Muscle layer of duodenum (tissue), 2 donors: ENCODE measurements at regions not wholly inside any gene's neighbourhood (a gene's known extent, or its start where the extent isn't known, plus 50 kb on each side); places are given as distances from the start of the nearest gene placed in this dataset.

Source experiments
- H3K27ac ChIP-seq: one replicate; pipeline ENCODE4 v1.7.0; 2013; ENCODE audit warnings: mild to moderate bottlenecking, low read length
- H3K27me3 ChIP-seq: one replicate; pipeline ENCODE4 v1.7.0; 2013; ENCODE audit warnings: low read depth, mild to moderate bottlenecking, control low read depth, low read length
- H3K36me3 ChIP-seq, 2 donors: one replicate each; pipeline ENCODE4 v1.7.0; 2013; ENCODE audit warnings: low read length in 2 of 2, control low read depth in 1 of 2, mild to moderate bottlenecking in 1 of 2; ENCODE audit not compliant: insufficient read depth in 2 of 2, control insufficient read depth in 1 of 2
- H3K4me1 ChIP-seq, 2 donors: one replicate each; pipeline ENCODE4 v1.7.0; 2013; ENCODE audit warnings: low read length in 2 of 2, mild to moderate bottlenecking in 2 of 2, control low read depth in 1 of 2, moderate library complexity in 1 of 2; ENCODE audit not compliant: insufficient read depth in 2 of 2, control insufficient read depth in 1 of 2
- H3K4me3 ChIP-seq, 2 donors: one replicate each; pipeline ENCODE4 v1.7.0; 2013; ENCODE audit warnings: low read length in 2 of 2, low read depth in 1 of 2, mild to moderate bottlenecking in 1 of 2
- H3K9me3 ChIP-seq, 2 donors: one replicate each; pipeline ENCODE4 v1.7.0; 2013; ENCODE audit warnings: low read length in 2 of 2, control low read depth in 1 of 2, mild to moderate bottlenecking in 1 of 2; ENCODE audit not compliant: control insufficient read depth in 1 of 2
- donor health status: healthy.

GRCh38 chr10:129383651-129384050 is 83.4 kb upstream of the MGMT start:
- Histone ChIP-seq H3K27ac (no peak overlapping the region), H3K4me1 (no peaks in the 10 kb centered on the region), H3K9me3 (no peaks in the 10 kb centered on the region), H3K27me3 (no peaks in the 10 kb centered on the region), H3K36me3 (no peaks in the 10 kb centered on the region), H3K4me3 (no peak overlapping the region)

DNA sequence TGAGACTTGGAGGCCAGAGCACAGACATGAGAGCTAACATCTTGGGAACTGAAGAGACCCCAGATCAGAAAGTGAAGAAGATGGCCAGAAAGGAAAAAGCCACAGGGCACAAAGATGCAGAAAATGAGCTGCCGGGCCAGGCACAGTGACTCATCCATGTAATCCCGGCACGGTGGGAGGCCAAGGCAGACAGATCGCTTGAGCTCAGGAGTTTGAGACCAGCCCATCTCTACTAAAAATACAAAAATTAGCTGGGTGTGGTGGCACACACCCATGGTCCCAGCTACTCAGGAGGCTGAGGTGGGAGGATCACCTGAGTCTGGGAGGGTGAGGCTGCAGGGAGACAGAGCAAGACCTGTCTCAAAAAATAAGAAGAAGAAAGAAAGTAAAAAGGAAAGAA is 81.4 kb upstream of the MGMT start:
- Histone ChIP-seq H3K27me3 (no peaks in the 10 kb centered on the region), H3K9me3 (no peaks in the 10 kb centered on the region), H3K36me3 (no peaks in the 10 kb centered on the region), H3K27ac (no peak overlapping the region), H3K4me1 (no peaks in the 10 kb centered on the region), H3K4me3 (no peak overlapping the region)

DNA sequence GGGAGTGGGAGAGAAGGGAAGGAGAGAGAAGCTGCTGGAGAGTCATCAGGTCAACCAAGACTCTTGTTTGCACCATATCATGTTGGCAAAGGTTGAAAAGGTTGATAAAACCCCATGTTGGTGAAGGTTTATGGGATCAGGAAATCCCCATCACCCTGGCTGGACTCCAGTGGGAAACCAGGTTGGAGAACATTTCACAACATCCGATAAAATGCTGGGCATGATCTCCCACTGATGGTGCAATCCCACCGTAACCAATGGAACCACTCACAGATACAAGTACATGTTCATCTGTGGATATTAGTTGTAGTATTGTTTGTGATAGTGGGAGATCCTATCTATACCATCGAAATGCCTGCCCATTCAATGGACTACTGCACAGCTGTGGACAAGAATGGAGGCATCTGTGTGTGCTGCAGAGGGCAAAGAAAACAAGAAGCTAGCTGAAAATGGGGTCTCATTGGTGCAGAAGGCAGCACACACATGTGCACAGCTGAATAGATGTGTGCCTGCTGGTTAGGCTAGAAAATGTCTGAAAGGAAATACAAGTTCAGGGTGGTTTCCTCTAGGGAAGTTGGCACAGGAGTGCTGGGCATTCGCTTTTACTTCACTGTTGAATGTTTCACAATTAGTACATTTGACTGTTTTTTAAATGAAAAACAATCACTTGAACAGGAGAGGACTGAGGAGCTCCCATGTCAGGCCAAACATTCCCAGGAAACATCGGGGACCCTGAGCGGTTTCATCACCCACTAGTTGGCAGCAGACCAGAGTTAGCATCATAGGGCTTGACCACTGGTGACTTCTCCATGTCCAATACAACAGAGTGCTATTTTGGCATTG is 80.4 kb upstream of the MGMT start:
- Histone ChIP-seq H3K4me1 (no peaks in the 10 kb centered on the region), H3K36me3 (no peaks in the 10 kb centered on the region), H3K4me3 (no peak overlapping the region), H3K27me3 (no peaks in the 10 kb centered on the region), H3K27ac (no peak overlapping the region), H3K9me3 (no peaks in the 10 kb centered on the region)

DNA sequence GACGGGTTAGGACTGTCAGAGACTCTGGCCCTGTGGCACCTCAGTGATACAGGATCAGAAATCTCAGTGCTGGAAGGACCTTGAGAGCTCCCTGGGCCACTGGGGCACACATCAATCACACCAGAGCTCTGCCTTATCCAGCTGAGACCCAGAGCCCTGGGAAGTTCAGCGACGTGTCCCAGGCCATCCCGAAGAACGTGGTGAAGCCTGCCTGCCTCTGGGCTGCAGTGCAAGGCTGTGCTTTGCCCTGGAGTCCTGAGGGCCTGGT is 79.8 kb upstream of the MGMT start:
- no peak overlapping the region for H3K4me3 ChIP-seq
- no peaks in the 10 kb centered on the region for H3K9me3 ChIP-seq
- no peaks in the 10 kb centered on the region for H3K36me3 ChIP-seq
- H3K27ac ChIP-seq = no peak overlapping the region
- no peaks in the 10 kb centered on the region for H3K4me1 ChIP-seq
- no peaks in the 10 kb centered on the region for H3K27me3 ChIP-seq

- H3K4me3 ChIP-seq = no peak overlapping the region
- H3K27ac ChIP-seq = no peak overlapping the region
- H3K4me1 ChIP-seq = no peaks in the 10 kb centered on the region
- H3K36me3 ChIP-seq = no peaks in the 10 kb centered on the region
- no peaks in the 10 kb centered on the region for H3K27me3 ChIP-seq
- no peaks in the 10 kb centered on the region for H3K9me3 ChIP-seq
Observed at GRCh38 chr10:129388435-129388834, 78.6 kb upstream of the MGMT start.

DNA sequence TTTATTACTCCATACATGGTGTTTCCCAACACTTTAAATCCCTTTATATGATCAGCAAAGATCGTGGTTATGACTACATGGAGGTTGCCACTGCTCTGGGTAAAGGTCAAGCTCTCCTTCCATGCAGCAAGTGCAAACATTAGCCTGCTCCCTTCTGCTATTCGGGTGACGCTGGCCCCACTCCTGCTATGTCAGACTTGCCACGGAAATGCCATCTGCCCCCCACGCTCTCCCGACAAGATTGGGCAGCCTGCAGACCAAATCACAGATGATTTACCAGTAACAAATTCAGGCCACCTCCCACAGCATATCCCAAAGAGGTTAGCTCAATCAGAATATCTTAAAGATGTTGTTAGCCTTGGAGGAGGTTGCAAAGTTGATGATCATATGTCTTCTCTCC is 77.8 kb upstream of the MGMT start:
- Histone ChIP-seq H3K27me3 (no peaks in the 10 kb centered on the region), H3K9me3 (no peaks in the 10 kb centered on the region), H3K36me3 (no peaks in the 10 kb centered on the region), H3K4me1 (no peaks in the 10 kb centered on the region), H3K27ac (no peak overlapping the region), H3K4me3 (no peak overlapping the region)

- no peak overlapping the region for H3K4me3 ChIP-seq
Observed at GRCh38 chr10:129390147-129390546, 76.9 kb upstream of the MGMT start.

GRCh38 chr10:129390726-129391125 is 76.3 kb upstream of the MGMT start:
- Histone ChIP-seq H3K9me3 (no peaks in the 10 kb centered on the region), H3K36me3 (no peaks in the 10 kb centered on the region), H3K4me1 (no peaks in the 10 kb centered on the region), H3K4me3 (no peak overlapping the region), H3K27me3 (no peaks in the 10 kb centered on the region), H3K27ac (no peak overlapping the region)

More at GRCh38 chr10:129390147-129390546, 76.9 kb upstream of the MGMT start:
- Histone ChIP-seq H3K27me3 (no peaks in the 10 kb centered on the region), H3K9me3 (no peaks in the 10 kb centered on the region), H3K27ac (no peak overlapping the region), H3K4me1 (no peaks in the 10 kb centered on the region), H3K36me3 (no peaks in the 10 kb centered on the region)

GRCh38 chr10:129391464-129391863 is 75.6 kb upstream of the MGMT start:
- Histone ChIP-seq H3K4me3 (no peak overlapping the region), H3K27ac (no peak overlapping the region), H3K27me3 (no peaks in the 10 kb centered on the region), H3K4me1 (no peaks in the 10 kb centered on the region), H3K36me3 (no peaks in the 10 kb centered on the region), H3K9me3 (no peaks in the 10 kb centered on the region)

GRCh38 chr10:129392855-129393254 is 74.2 kb upstream of the MGMT start:
- Histone ChIP-seq H3K27ac (no peak overlapping the region), H3K36me3 (no peaks in the 10 kb centered on the region), H3K9me3 (no peaks in the 10 kb centered on the region), H3K27me3 (no peaks in the 10 kb centered on the region), H3K4me3 (no peak overlapping the region), H3K4me1 (peaks cover 0 to 6% of the 10 kb centered on the region in 2 donors)

DNA sequence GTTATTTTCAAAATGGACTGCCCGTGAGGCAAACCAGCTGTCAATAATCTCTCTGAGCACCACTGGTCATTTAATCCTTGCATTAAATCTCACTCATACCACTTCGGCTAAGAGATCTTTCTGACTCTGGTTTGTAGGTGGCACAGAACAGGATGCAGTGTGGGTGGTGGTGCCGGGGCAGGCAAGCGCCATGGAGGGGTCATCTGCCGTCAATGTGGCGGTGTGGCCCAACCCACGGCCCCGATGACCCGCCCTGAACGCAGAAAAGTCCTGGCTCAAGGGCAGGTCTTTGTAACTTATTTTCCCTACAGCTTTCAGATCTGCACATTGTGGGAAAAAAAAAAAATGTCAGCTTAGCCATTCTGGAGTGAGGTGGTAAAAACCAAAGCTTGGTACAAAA is 73.2 kb upstream of the MGMT start:
- Histone ChIP-seq H3K4me3 (no peak overlapping the region), H3K27me3 (no peaks in the 10 kb centered on the region), H3K36me3 (no peaks in the 10 kb centered on the region), H3K27ac (no peak overlapping the region), H3K4me1 (peaks cover 0 to 6% of the 10 kb centered on the region in 2 donors), H3K9me3 (no peaks in the 10 kb centered on the region)
